ENCODE measurements at regions not wholly inside any gene's neighbourhood (a gene's known extent, or its start where the extent isn't known, plus 50 kb on each side); places are given as distances from the start of the nearest gene placed in this dataset.

DNA sequence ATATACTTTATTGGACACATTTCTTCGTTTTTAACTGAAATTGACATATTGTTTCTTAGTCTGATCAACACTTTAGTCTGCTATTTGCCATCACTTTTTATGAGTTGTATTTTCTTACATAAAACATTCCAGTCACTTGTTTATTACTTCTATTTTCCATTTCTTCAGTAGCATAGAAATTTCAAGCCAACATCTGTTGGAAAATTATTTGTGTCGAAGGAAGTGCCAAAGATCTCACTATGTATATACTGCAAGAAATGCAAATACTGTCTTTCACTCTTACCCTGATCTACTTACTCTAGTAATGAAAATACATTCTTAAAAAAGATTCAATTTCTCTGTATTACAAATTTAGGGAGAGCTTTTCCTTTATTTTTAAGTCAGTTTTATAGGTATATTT, 105.9 kb downstream of the SLC17A6 start (continued):
- TF ChIP-seq, protein P1, sequence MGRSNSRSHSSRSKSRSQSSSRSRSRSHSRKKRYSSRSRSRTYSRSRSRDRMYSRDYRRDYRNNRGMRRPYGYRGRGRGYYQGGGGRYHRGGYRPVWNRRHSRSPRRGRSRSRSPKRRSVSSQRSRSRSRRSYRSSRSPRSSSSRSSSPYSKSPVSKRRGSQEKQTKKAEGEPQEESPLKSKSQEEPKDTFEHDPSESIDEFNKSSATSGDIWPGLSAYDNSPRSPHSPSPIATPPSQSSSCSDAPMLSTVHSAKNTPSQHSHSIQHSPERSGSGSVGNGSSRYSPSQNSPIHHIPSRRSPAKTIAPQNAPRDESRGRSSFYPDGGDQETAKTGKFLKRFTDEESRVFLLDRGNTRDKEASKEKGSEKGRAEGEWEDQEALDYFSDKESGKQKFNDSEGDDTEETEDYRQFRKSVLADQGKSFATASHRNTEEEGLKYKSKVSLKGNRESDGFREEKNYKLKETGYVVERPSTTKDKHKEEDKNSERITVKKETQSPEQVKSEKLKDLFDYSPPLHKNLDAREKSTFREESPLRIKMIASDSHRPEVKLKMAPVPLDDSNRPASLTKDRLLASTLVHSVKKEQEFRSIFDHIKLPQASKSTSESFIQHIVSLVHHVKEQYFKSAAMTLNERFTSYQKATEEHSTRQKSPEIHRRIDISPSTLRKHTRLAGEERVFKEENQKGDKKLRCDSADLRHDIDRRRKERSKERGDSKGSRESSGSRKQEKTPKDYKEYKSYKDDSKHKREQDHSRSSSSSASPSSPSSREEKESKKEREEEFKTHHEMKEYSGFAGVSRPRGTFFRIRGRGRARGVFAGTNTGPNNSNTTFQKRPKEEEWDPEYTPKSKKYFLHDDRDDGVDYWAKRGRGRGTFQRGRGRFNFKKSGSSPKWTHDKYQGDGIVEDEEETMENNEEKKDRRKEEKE (IDR thresholded peaks at IDR 0.05) = no peak
- TF ChIP-seq SUZ12 (IDR thresholded peaks at IDR 0.05; ENCODE audit: unreplicated experiment) = no peak

DNA sequence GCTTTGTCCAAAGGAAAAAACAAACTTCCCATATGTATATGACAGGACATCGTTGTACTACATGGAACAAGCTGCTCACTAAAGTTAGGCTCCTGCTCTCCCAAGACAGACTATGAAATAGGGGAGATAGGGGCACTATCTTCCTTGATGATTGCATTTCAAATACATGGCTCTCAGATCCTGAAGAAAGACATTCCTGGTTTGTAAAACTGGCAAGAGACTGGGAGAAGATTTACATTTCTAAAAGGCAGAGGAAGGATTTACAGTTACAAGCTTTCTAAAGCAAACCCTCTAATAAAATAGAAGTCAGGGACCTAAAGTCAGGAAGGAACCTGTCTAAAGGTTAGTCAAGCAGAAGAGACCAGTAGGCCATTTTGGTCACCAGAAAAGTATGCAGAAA, 103.7 kb downstream of the SLC17A6 start:
- intact Hi-C loops (cut with micrococcal nuclease; ENCODE audit: unreplicated experiment) (no loop called here), in situ Hi-C loops (cut with MboI) (no loop called here)
- H4K20me1 ChIP-seq (ENCODE audit: control insufficient read depth, insufficient read depth) = no peaks in the 10 kb centered on the region
- H3K27me3 ChIP-seq (replicated peaks in 1 of 2; ENCODE audit: control insufficient read depth in 2 of 2, insufficient read depth in 2 of 2, low read length in 1 of 2) = no peaks in the 10 kb centered on the region
- no peak overlapping the region for H3K4me2 ChIP-seq (ENCODE audit: control insufficient read depth, insufficient read depth)
- no peak overlapping the region for H3K27ac ChIP-seq (ENCODE audit: control insufficient read depth, insufficient read depth)
- ChIA-PET CTCF (no interaction called here), RAD21 (ENCODE audit: unreplicated experiment) (no interaction called here), SMC1A (ENCODE audit: uncharacterized antibody, unreplicated experiment) (interaction anchor here (0.6 to 1.6 kb wide), 3 partner anchors 16 to 999 kb away, joined by 3 to 5 read pairs (median 4); no protein-coding TSS in a partner anchor), POLR2A (no interaction called here)
- no peak for FAIRE-seq
- H2AFZ ChIP-seq (ENCODE audit: control insufficient read depth, low read depth, low read length) = no peak overlapping the region
- H3K4me1 ChIP-seq (ENCODE audit: control insufficient read depth, insufficient read depth, low read length) = no peaks in the 10 kb centered on the region
- H3K79me2 ChIP-seq (ENCODE audit: control insufficient read depth, insufficient read depth, low read length) = no peaks in the 10 kb centered on the region
- no peak overlapping the region for H3K4me3 ChIP-seq
- no peaks in the 10 kb centered on the region for H3K9me3 ChIP-seq (replicated peaks; ENCODE audit: control insufficient read depth, insufficient read depth, low read length)
- no peak overlapping the region for H3K9ac ChIP-seq (ENCODE audit: control insufficient read depth, insufficient read depth, low read length)
- no TSS peak for BruUV-seq (replicated peaks)
- no peaks in the 10 kb centered on the region for H3K36me3 ChIP-seq (ENCODE audit: control insufficient read depth in 2 of 2, insufficient read depth in 2 of 2, low read length in 1 of 2)
- no peak for ATAC-seq
- WGBS (ENCODE audit: insufficient coverage, insufficient replicate concordance, low lambda C conversion rate, missing lambda C conversion rate) = 0% methylated on average over 1 of the region's 1 CpG
- no peak for DNase-seq (ENCODE audit: low read depth, low spot score)
- TF ChIP-seq SP1 (IDR thresholded peaks at IDR 0.05; ENCODE audit: low read depth, low read length) (no peak), NR2C1 (IDR thresholded peaks at IDR 0.05) (no peak), CBX3 (IDR thresholded peaks at IDR 0.05; ENCODE audit: borderline replicate concordance, low read depth) (no peak), EZH2 (IDR thresholded peaks at IDR 0.05; ENCODE audit: borderline replicate concordance, control insufficient read depth, low read depth, low read length) (no peak), ZNF687 (IDR thresholded peaks at IDR 0.05) (no peak), FOXM1 (IDR thresholded peaks at IDR 0.05; ENCODE audit: low read depth, low read length) (no peak), BHLHE40 (IDR thresholded peaks at IDR 0.05; ENCODE audit: borderline replicate concordance in 1 of 2, low read depth in 2 of 2, low read length in 1 of 2) (no peak), JUND (IDR thresholded peaks at IDR 0.05; ENCODE audit: low read depth, low read length) (no peak), BCL3 (IDR thresholded peaks at IDR 0.05; ENCODE audit: borderline replicate concordance, insufficient read depth, low read depth, low read length, poor library complexity, severe bottlenecking) (no peak)
- TF ChIP-seq, protein P2, sequence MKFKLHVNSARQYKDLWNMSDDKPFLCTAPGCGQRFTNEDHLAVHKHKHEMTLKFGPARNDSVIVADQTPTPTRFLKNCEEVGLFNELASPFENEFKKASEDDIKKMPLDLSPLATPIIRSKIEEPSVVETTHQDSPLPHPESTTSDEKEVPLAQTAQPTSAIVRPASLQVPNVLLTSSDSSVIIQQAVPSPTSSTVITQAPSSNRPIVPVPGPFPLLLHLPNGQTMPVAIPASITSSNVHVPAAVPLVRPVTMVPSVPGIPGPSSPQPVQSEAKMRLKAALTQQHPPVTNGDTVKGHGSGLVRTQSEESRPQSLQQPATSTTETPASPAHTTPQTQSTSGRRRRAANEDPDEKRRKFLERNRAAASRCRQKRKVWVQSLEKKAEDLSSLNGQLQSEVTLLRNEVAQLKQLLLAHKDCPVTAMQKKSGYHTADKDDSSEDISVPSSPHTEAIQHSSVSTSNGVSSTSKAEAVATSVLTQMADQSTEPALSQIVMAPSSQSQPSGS (IDR thresholded peaks at IDR 0.05; ENCODE audit: low read length) = no peak
